ENCODE measurements at regions not wholly inside any gene's neighbourhood (a gene's known extent, or its start where the extent isn't known, plus 50 kb on each side); places are given as distances from the start of the nearest gene placed in this dataset.

DNA sequence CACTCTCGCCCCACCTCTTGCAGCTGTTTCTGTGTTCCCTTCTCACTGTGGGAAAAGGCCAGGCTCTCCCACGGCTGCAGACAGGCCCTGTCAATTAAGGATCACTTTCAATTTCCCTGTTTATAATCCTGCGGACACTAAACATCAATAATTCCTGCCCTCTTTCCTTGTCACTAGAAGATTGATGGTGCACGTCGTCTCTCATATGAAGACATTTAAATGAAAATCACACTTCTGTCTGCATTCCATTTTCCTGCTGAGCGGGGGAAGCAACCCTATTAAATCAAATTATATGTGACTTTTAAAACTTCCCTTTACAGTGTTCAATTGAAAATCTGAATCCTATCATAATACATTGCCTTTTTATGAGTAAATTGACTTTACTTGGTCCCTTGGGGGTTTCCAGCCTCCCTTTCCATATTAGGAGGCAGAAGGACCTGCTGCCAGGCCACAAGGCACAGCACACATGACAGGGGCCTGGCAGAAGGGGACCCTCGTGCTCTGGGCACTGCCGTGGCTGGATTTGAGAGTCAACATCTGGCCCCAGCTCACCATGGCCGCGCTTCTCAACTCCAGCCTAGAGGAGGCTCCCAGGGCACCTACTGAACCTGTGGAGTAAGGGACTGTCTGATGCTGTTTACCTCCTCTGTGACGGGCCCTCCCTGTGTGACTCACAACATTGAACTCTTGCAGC, 311.0 kb upstream of the IRX4 start:
- TF ChIP-seq, protein P1, sequence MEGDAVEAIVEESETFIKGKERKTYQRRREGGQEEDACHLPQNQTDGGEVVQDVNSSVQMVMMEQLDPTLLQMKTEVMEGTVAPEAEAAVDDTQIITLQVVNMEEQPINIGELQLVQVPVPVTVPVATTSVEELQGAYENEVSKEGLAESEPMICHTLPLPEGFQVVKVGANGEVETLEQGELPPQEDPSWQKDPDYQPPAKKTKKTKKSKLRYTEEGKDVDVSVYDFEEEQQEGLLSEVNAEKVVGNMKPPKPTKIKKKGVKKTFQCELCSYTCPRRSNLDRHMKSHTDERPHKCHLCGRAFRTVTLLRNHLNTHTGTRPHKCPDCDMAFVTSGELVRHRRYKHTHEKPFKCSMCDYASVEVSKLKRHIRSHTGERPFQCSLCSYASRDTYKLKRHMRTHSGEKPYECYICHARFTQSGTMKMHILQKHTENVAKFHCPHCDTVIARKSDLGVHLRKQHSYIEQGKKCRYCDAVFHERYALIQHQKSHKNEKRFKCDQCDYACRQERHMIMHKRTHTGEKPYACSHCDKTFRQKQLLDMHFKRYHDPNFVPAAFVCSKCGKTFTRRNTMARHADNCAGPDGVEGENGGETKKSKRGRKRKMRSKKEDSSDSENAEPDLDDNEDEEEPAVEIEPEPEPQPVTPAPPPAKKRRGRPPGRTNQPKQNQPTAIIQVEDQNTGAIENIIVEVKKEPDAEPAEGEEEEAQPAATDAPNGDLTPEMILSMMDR (IDR thresholded peaks at IDR 0.05) = no peak
- no peak for TF ChIP-seq POLR2A (IDR thresholded peaks at IDR 0.05)
